ENCODE measurements at regions not wholly inside any gene's neighbourhood (a gene's known extent, or its start where the extent isn't known, plus 50 kb on each side); places are given as distances from the start of the nearest gene placed in this dataset.

GRCh38 chr3:8313560-8314267 is 187.9 kb upstream of the LMCD1 start:
- TF ChIP-seq SIN3A (IDR thresholded peaks at IDR 0.05; ENCODE audit: borderline replicate concordance, insufficient read depth, low read depth, low read length) (no peak), CTCF (IDR thresholded peaks at IDR 0.05) (no peak)
